ENCODE measurements at regions not wholly inside any gene's neighbourhood (a gene's known extent, or its start where the extent isn't known, plus 50 kb on each side); places are given as distances from the start of the nearest gene placed in this dataset.
"Not testable (repeated sequence)": the region's sequence is repeated elsewhere in the genome, so short reads cannot be mapped to it uniquely, and the experiment has no call there.

DNA sequence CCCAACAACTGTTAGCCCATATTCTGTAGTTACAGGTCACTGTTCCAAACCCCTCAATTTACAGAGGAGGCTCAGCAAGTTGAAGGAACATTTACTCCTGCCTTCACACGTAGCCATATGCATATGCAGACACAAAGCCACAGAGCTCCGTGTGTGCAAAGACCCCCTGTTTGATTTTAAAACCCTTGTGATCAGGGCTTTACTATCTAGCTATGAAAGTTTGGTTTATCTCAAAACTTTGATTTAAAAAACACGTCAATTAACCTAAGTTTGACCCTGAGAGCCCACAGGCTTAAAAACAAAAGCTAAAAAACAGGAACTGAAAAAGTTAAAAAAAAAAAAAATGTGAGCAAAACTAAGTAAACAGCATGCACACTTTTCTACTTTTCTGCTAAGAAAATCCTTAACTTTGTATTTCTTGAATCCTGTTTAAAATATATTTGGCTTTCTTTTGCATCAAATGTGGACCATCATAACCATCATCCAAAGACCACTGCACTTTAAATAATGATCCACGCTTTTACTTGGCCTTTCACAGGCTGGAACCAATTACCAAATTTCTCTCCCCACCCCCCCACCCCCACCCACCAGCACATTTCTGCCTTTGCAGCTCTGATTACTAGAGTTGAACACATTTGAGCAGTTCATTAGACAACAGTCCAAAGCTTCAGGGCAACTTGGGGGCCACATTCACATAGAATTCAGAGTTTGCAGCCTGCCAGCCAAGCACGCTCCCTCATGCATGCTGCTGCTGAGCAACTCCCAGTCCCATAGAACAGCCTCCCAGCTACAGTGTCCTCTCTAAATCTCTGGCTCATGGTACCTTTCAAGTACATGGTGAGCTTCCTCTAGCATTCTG is 128.8 kb upstream of the MAP3K1 start:
- DNase-seq: no peak

DNA sequence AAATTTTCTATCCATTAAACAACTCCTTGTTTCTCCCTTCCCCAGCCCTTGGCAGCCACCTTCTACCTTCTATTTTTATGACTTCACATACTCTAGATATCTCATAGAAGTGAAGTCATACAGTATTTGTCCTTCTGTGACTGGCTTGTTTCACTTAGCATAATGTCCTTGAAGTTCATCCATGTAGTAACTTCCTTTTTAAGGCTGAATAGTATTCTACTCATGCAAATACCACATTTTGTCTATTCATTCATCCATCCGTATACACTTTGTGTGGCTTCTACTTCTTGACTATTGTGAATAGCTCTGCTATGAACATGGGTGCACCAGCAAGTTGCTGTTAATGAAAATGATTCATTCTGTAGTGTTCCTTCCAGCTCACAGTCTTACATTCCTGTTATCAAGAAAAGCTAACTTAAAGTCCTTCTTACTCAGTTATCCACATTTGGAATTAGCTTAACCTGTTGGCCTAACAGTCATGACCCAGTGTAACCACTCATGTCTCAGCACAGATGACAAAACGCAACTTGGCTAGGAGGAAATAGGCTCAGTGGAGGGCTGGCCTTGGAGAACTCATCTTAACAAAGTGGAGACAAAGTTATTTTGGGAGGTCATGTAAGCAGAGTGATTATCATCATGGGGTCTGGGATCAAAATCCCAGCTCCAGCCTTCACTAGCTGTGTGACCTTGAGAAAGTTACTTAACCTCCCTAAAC is 129.7 kb upstream of the MAP3K1 start:
- no peak for DNase-seq

GRCh38 chr5:56684159-56684558 is 131.2 kb upstream of the MAP3K1 start:
- DNase-seq: no peak

DNA sequence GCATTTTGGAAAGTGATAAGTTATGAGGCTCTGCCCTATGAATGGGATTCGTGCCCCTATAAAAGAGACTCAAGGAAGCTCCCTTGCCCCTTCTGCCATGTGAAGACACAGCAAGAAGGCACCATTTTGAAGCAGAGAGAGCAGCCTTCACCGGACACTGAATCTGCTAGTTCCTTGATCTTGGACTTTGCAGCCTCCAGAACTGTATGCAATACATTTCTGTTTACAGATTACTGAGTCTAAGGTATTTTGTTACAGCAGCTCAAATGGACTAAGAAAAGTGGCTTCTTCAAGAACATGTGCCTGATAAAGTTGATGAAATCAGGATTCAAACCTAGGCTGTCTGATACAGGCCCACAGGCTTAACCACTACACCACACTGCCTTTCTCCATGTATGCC is 131.6 kb upstream of the MAP3K1 start:
- DNase-seq: no peak

- DNase-seq: no peak
Measured at GRCh38 chr5:56683281-56683680, 132.1 kb upstream of the MAP3K1 start.

DNA sequence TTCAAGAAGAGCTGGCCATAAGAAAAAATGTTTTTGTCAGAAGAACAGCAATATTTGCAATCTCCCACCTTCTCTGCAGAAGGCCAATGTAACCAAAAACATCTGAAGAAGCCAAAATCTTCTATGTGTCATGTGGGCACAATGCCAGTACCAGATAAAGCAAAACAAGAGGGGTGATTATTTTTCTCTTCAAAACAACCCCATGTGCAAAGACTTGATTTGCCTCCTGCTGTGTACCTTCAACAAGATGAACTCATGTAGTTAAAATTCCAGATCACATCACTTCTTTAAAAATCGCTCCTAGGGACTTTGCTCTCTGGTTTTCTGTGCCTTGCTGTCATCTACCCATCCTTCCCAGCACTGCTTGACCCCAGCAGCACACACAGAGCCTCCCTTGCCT is 134.0 kb upstream of the MAP3K1 start:
- no peak for DNase-seq

- DNase-seq: no peak
Measured at GRCh38 chr5:56680731-56681130, 134.6 kb upstream of the MAP3K1 start.

- DNase-seq: peak; percentile 57 to 74
Measured at GRCh38 chr5:56677690-56678305, 137.6 kb upstream of the MAP3K1 start.

- DNase-seq: no peak
Measured at GRCh38 chr5:56676091-56676768, 139.1 kb upstream of the MAP3K1 start.

- no peak for DNase-seq
Measured at GRCh38 chr5:56674441-56674840, 140.9 kb upstream of the MAP3K1 start.

DNA sequence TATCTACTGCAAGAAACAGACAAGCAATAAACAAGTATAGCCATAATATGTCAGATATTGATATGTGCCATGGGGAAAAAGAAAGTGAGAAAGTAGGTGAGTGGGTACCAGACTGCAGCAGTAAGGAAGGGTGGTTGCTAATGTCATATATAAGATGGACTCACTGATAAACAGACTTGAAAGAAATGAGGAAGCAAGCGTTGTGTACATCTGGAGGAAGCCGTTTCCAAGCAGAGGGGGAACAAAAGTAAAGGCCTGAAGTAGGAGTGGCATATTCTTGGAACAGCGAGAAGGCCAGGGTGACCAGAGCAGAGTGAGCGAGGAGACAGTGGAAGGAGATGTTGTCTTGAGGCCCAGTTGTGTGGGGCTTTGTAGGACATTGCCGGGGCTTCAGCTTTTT is 142.2 kb upstream of the MAP3K1 start:
- DNase-seq: no peak

- DNase-seq: no peak
Measured at GRCh38 chr5:56671571-56671970, 143.8 kb upstream of the MAP3K1 start.

DNA sequence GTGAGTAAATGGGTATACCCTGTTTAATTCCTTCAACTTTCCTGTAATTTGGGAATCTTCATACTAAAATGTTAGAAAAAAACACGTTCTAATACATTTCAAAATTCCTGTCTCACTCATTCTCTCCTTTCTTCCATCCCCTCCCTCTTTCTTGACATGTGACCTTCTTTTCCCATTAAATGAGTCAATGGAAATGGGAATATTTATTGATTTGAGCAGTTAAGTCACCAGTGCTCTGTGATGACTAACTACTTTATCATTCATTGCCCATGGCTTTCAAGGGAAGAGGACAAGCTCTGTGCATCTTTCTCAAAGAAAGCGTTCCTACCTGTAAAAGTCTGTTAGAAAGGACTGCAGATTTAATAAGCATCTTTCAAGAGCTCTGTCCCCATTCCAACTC is 144.4 kb upstream of the MAP3K1 start:
- no peak for DNase-seq

GRCh38 chr5:56669534-56670483 is 145.5 kb upstream of the MAP3K1 start:
- DNase-seq: peak in 1 of 2 donors; percentile 24

GRCh38 chr5:56668996-56669395 is 146.4 kb upstream of the MAP3K1 start:
- no peak for DNase-seq

DNA sequence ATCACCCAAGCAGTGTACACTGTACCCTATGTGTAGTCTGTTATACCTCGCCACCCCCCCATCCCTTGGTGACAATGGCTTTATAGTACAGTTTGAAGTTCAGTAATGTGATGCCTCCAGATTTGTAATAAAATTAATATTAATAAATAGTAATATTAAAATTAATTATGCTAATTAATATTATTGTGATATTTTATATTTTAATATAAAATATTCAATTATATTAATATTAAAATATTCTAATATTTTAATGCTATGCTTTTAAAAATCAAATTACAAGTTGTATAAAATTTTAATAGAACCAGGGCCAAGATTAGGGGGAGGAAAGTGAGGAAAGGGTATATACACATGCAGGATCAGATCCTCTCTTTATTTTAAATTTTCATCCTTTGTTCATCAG is 147.7 kb upstream of the MAP3K1 start:
- no peak for DNase-seq

GRCh38 chr5:56666901-56667300 is 148.4 kb upstream of the MAP3K1 start:
- no peak for DNase-seq

DNA sequence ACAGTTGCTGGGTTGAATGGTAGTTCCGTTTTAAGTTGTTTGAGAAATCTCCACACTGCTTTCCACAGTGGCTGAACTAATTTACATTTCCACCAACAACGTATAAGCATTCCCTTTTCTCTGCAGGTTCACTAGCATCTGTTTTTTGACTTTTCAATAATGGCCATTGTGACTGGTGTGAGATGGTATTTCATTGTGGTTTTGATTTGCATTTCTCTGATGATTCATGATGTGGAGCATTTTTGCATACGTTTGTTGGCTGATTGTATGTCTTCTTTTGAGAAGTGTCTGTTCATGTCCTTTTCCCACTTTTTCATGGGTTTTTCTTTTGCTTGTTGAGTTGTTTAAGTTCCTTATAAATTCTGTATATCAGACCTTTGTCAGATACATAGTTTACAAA is 150.2 kb upstream of the MAP3K1 start:
- DNase-seq: not testable (repeated sequence)

- DNase-seq: no peak
Measured at GRCh38 chr5:56664025-56664424, 151.3 kb upstream of the MAP3K1 start.

DNA sequence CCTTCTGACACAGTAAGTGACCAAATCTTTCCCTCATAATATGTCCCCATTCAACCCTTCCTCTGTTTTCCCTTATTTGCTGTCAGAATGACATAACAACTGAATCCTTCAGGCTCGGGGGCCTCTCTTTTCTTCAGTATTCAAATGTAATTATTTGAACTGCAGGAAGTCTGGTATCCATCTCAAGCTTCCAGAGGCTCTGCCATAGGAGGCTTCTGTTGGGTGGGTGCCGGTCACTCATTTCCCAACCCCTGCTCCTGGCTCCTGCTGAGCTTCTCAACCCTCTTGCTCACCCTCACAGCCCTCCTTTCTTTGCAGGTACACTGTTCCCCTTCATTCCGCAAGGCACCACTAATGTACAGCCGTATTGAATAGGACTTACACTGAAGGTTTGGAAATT is 151.8 kb upstream of the MAP3K1 start:
- no peak for DNase-seq

DNA sequence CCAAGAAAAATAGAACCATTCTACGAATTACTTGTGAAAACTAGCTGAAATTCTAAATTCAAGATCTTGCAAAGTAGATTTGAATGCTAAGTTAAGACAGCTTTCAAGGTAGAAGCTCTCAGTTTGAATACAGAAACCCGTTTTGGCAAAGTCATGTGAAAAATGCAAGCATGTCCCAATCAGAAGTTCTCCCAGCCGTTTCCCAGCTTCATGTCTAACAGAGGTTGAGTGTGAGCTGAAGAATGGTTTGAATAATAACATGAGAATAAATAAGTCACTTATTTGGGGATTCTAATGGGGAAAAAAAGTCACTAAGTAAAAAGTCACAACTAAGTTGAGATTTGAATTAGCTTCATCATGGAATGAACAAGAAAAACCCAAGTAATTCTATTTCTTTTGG is 152.5 kb upstream of the MAP3K1 start:
- no peak for DNase-seq

All from right lung (tissue), 2 donors.